ENCODE measurements at regions not wholly inside any gene's neighbourhood (a gene's known extent, or its start where the extent isn't known, plus 50 kb on each side); places are given as distances from the start of the nearest gene placed in this dataset.

- no peak overlapping the region for H3K4me3 ChIP-seq
- no peaks in the 10 kb centered on the region for H3K27me3 ChIP-seq (replicated peaks in 1 of 7)
- TF ChIP-seq POLR2A (IDR thresholded peaks at IDR 0.05), result no peak
- no peak for TF ChIP-seq CTCF (IDR thresholded peaks at IDR 0.05 in 8 of 11, conservative IDR thresholded peaks at IDR 0.05 in 3 of 11)
- TF ChIP-seq POLR2AphosphoS5 (IDR thresholded peaks at IDR 0.05), result no peak
- H3K4me1 ChIP-seq, result no peaks in the 10 kb centered on the region
- no peaks in the 10 kb centered on the region for H3K36me3 ChIP-seq
- intact Hi-C loops (cut with DNase I; ENCODE audit: low total_unique reads), result no loop called here
- no peak for DNase-seq
- H3K27ac ChIP-seq, result no peak overlapping the region
- peaks cover 0 to 39% (median 26%) of the 10 kb centered on the region in 8 donors for H3K9me3 ChIP-seq
These were observed 70.1 kb downstream of the ZNF330 start for GRCh38 chr4:141290771-141291170.

GRCh38 chr4:141294306-141294705 is 73.6 kb downstream of the ZNF330 start:
- peak overlapping the region in 1 of 8 donors; percentile 16 for H3K27ac ChIP-seq
- no peak for DNase-seq
- intact Hi-C loops (cut with DNase I; ENCODE audit: low total_unique reads), result no loop called here

GRCh38 chr4:141301216-141301615 is 80.5 kb downstream of the ZNF330 start:
- intact Hi-C loops (cut with DNase I; ENCODE audit: low total_unique reads), result no loop called here
- no peak overlapping the region for H3K4me3 ChIP-seq

More at GRCh38 chr4:141294306-141294705, 73.6 kb downstream of the ZNF330 start:
- 58 to 85% (median 65%) methylated on average over 2 of the region's 2 CpGs for WGBS, 5 donors
- Histone ChIP-seq H3K4me3 (no peak overlapping the region), H3K4me1 (no peaks in the 10 kb centered on the region), H3K9me3 (peaks cover 0 to 36% (median 25%) of the 10 kb centered on the region in 8 donors), H3K27me3 (replicated peaks in 1 of 7) (no peaks in the 10 kb centered on the region), H3K36me3 (no peaks in the 10 kb centered on the region)
- TF ChIP-seq POLR2AphosphoS5 (IDR thresholded peaks at IDR 0.05), result no peak
- no peak for TF ChIP-seq CTCF (IDR thresholded peaks at IDR 0.05 in 8 of 11, conservative IDR thresholded peaks at IDR 0.05 in 3 of 11)
- no peak for TF ChIP-seq POLR2A (IDR thresholded peaks at IDR 0.05)

GRCh38 chr4:141302924-141303323 is 82.2 kb downstream of the ZNF330 start:
- H3K27me3 ChIP-seq (replicated peaks in 1 of 7), result no peaks in the 10 kb centered on the region
- peaks cover 0 to 10% (median 1%) of the 10 kb centered on the region in 6 donors for H3K4me1 ChIP-seq
- H3K9me3 ChIP-seq, result no peaks in the 10 kb centered on the region
- no peak overlapping the region for H3K4me3 ChIP-seq
- WGBS, 5 donors, result 87 to 97% (median 93%) methylated on average over 1 of the region's 1 CpG
- no peaks in the 10 kb centered on the region for H3K36me3 ChIP-seq
- H3K27ac ChIP-seq, result no peak overlapping the region
- intact Hi-C loops (cut with DNase I; ENCODE audit: low total_unique reads), result no loop called here
- no peak for DNase-seq
- no peak for TF ChIP-seq CTCF (IDR thresholded peaks at IDR 0.05 in 8 of 11, conservative IDR thresholded peaks at IDR 0.05 in 3 of 11)
- TF ChIP-seq POLR2AphosphoS5 (IDR thresholded peaks at IDR 0.05), result no peak
- TF ChIP-seq POLR2A (IDR thresholded peaks at IDR 0.05), result no peak

More at GRCh38 chr4:141301216-141301615, 80.5 kb downstream of the ZNF330 start:
- H3K9me3 ChIP-seq, result no peaks in the 10 kb centered on the region
- H3K27ac ChIP-seq, result no peak overlapping the region
- H3K27me3 ChIP-seq (replicated peaks in 1 of 7), result no peaks in the 10 kb centered on the region
- DNase-seq, result no peak
- TF ChIP-seq POLR2AphosphoS5 (IDR thresholded peaks at IDR 0.05), result no peak
- no peak for TF ChIP-seq CTCF (IDR thresholded peaks at IDR 0.05 in 8 of 11, conservative IDR thresholded peaks at IDR 0.05 in 3 of 11)
- no peak for TF ChIP-seq POLR2A (IDR thresholded peaks at IDR 0.05)
- 85 to 91% (median 87%) methylated on average over 2 of the region's 2 CpGs for WGBS, 5 donors
- no peaks in the 10 kb centered on the region for H3K4me1 ChIP-seq
- no peaks in the 10 kb centered on the region for H3K36me3 ChIP-seq
